ENCODE measurements at regions not wholly inside any gene's neighbourhood (a gene's known extent, or its start where the extent isn't known, plus 50 kb on each side); places are given as distances from the start of the nearest gene placed in this dataset.
A peak's percentile ranks its signal among the peaks of the same experiment; 100 is the strongest.

DNA sequence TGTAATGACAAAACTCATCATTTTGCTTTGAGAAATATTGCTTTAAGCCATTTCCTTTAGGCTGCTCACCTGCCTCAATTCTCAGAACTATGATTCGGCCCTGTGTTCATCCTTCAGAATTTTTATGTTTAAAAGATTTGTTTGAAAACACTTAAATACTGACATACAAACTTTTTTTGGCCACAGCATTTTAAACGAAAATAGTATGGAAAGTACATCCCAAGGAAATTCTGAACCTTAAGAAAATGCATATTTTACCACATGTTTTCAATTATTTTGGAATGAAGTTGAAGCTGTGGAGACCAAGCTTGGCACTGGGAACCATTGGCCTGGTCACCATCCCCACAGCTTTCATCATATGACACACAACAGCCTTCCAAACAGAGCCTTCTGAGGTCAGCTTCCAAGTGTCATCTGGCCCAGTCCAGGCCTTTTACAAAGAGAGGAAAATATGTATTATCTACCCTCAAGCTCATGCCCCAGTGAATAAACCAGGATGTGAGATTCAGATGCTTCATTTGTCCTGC lies 83.3 kb downstream of the SOD2 start:
- Mint-ChIP-seq H3K9me3 (peaks cover 9% of the 10 kb centered on the region), H3K27ac (no peak overlapping the region), H3K36me3 (ENCODE audit: low read depth) (no peaks in the 10 kb centered on the region), H3K27me3 (no peaks in the 10 kb centered on the region), H3K4me3 (no peak overlapping the region), H3K4me1 (ENCODE audit: low read depth) (no peaks in the 10 kb centered on the region)
- no peak for DNase-seq

DNA sequence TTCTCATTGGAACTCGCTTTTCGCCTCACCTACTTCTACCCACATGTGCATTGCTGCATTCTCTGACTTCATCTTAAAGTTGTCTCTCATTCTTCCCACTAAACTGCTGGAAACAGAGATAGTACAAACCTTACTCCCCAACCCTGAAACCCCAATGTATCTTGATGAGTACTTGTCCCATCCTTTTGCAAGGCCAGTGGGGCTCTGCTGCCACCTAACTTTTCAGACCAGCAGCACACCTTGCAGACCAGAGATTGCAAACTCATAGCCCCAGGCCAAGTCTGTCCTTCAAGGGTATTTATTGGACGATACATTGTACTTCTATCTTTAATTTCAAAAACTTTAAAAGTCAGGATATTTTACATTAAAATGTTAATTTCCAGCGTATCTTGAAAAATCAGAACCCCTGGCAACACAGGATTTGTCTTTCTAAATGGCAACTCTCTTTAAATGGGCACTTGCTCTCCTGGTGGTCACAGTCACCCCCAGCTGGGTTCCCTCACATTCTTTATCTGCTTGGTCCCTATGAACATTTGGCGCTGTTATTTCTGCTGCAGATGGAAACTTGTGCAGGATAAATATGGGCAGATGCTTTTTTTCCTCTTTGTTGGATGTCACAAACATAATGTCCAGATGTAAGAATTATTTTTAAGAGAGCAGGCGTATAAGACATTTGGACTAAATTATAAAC lies 83.9 kb downstream of the SOD2 start:
- Mint-ChIP-seq H3K27ac (no peak overlapping the region), H3K4me3 (no peak overlapping the region), H3K36me3 (ENCODE audit: low read depth) (no peaks in the 10 kb centered on the region), H3K27me3 (no peaks in the 10 kb centered on the region), H3K4me1 (ENCODE audit: low read depth) (no peaks in the 10 kb centered on the region), H3K9me3 (peaks cover 6% of the 10 kb centered on the region)
- DNase-seq: no peak

DNA sequence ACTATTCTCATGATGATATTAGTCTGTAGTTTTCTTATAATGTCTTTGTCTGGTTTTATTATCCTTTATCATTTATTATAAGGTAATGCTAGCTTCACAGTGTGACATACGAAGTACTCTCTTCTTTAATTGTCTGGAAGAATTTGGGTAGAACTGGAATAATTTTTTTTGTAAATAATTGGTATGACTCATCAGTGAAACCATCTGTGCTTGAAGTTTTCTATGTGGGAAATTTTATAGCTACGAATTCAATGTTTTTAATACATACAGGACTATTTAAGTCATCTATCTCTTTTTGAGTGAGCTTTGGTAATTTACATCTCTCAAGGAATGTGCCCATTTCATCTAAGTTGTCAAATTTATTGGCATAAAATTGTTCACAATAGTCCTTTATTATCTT lies 86.3 kb downstream of the SOD2 start:
- H3K27me3 Mint-ChIP-seq: peaks cover 6% of the 10 kb centered on the region
- no peak overlapping the region for H3K4me3 Mint-ChIP-seq
- no peak overlapping the region for H3K27ac Mint-ChIP-seq

DNA sequence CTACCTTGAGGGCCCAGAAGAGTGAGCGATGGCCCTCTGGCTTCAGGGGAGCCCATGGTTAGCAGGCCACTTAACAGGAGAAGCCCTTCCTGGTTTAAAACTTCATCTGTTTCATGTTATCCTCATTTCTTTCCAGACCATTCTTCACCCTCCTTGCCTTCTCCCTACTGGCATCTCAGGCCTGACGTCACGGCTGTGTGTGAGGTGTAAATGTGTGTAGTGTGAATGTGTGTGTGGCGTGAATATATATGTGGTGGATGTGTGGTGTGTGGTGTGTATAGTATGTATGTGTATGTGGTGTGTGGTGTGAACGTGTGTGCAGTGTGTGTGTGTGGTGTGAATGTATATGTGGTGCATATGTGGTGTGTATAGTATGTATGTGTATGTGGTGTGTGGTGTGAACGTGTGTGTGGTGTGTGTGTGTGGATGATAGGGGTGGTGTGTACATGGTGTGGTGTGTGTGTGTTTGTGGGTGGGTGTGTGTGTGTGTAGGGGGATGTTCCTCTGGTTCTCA lies 88.5 kb downstream of the SOD2 start:
- H3K9me3 Mint-ChIP-seq: no peaks in the 10 kb centered on the region
- no peaks in the 10 kb centered on the region for H3K36me3 Mint-ChIP-seq (ENCODE audit: low read depth)
- H3K27me3 Mint-ChIP-seq: peaks cover 14% of the 10 kb centered on the region
- no peak overlapping the region for H3K4me3 Mint-ChIP-seq
- no peaks in the 10 kb centered on the region for H3K4me1 Mint-ChIP-seq (ENCODE audit: low read depth)
- no peak overlapping the region for H3K27ac Mint-ChIP-seq
- no peak for DNase-seq

More for the DNA sequence above, 86.3 kb downstream of the SOD2 start:
- H3K9me3 Mint-ChIP-seq: no peaks in the 10 kb centered on the region
- H3K36me3 Mint-ChIP-seq (ENCODE audit: low read depth): no peaks in the 10 kb centered on the region
- DNase-seq: no peak
- H3K4me1 Mint-ChIP-seq (ENCODE audit: low read depth): no peaks in the 10 kb centered on the region

DNA sequence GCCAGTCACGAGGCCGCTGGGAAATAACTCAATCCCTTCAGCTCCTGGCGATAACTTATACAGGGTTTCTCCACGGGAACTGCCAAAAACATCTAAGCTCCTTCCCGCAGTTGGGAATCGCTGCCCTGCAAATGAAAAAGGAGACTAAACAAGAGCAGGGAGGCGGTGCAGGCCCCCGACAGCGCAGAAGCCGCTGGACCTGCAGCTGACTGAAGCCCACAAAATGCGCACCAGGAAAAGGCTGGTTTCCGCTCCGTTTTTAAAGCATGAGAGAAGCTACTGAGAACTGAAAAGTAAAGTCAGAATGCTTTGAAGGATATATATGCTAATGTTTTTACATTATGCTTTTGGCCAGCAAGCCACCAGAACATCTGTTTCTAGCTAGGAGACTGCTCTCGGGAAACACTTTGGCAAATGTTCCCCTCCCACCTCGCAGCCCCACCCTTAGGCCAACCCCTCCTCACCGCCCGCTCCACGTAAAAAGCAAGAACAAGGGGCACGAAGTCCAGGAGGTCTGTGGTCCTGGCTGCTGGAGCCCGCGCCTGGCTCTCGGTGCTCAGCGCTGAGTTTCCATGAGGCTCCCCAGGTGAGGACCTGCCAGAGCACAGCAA lies 90.5 kb downstream of the SOD2 start:
- no peaks in the 10 kb centered on the region for H3K36me3 Mint-ChIP-seq (ENCODE audit: low read depth)
- H3K27ac Mint-ChIP-seq: no peak overlapping the region
- DNase-seq: no peak
- H3K4me3 Mint-ChIP-seq: no peak overlapping the region
- peaks cover 14% of the 10 kb centered on the region for H3K27me3 Mint-ChIP-seq
- no peaks in the 10 kb centered on the region for H3K4me1 Mint-ChIP-seq (ENCODE audit: low read depth)
- H3K9me3 Mint-ChIP-seq: no peaks in the 10 kb centered on the region

DNA sequence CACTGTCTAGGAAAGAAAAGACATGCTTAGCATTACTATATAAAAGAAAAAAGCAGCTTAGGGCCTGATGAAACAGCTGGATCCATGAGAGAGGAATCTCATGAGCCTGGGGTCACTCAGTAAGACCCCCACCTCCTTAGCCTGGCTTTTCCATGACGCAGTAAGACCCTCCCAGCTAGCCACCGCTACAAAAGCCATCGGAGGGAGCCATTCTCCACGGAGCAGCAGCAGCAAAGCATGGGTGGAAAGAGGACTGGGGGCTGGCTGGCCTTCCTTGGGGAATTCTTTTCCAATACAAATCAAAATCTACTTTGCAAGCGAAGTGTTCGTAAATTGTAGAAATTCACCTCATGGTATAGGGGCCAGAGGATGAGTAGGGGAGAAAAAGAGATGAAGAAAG lies 91.8 kb downstream of the SOD2 start:
- Mint-ChIP-seq H3K4me1 (ENCODE audit: low read depth) (no peaks in the 10 kb centered on the region), H3K27ac (no peak overlapping the region), H3K27me3 (peaks cover 14% of the 10 kb centered on the region), H3K4me3 (no peak overlapping the region), H3K9me3 (no peaks in the 10 kb centered on the region), H3K36me3 (ENCODE audit: low read depth) (no peaks in the 10 kb centered on the region)
- no peak for DNase-seq

DNA sequence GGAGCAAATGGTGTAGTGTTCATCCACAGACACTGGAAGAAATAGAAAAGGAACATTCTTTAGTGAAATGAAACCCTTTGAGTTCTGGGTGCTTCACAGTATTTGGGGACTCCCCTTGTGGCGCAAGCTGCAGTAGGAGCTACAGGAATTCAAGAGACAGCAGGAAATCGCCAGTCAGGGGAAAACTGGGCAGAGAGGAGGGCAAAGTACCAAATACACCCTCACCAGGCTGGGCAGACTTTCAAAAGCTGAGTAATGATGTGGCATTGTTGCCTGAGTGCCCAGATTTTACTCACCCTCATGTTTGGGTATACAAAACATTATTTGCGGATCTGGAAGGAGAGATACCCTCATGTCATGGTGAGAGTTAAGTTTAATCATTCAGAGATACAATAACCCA lies 97.9 kb downstream of the SOD2 start:
- Mint-ChIP-seq H3K9me3 (no peaks in the 10 kb centered on the region), H3K36me3 (ENCODE audit: low read depth) (no peaks in the 10 kb centered on the region), H3K27ac (peak overlapping the region; percentile 80), H3K27me3 (peaks cover 6% of the 10 kb centered on the region), H3K4me1 (ENCODE audit: low read depth) (peaks cover 16% of the 10 kb centered on the region), H3K4me3 (no peak overlapping the region)
- DNase-seq: peak; percentile 33

DNA sequence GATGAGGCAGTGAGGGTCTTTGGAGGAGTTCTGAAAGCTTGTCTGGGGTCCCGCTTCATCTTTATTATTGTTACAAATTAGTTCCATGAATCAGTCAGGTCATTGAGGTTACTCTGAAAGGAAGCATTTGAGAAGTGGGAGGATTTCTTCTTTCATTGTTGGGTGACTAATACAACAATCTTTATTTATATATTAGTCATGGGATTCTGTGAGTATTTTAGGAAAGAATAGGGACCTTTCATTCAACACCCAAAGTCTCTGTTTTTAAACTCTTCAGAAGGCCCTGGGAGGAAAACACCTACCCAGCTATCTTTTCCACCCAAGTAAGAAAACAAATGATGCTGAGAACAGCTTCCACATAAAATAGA lies 98.3 kb downstream of the SOD2 start:
- Mint-ChIP-seq H3K27ac (peak overlapping the region; percentile 80), H3K9me3 (no peaks in the 10 kb centered on the region), H3K36me3 (ENCODE audit: low read depth) (no peaks in the 10 kb centered on the region), H3K27me3 (peaks cover 6% of the 10 kb centered on the region), H3K4me3 (no peak overlapping the region), H3K4me1 (ENCODE audit: low read depth) (peaks cover 16% of the 10 kb centered on the region)
- DNase-seq: no peak

DNA sequence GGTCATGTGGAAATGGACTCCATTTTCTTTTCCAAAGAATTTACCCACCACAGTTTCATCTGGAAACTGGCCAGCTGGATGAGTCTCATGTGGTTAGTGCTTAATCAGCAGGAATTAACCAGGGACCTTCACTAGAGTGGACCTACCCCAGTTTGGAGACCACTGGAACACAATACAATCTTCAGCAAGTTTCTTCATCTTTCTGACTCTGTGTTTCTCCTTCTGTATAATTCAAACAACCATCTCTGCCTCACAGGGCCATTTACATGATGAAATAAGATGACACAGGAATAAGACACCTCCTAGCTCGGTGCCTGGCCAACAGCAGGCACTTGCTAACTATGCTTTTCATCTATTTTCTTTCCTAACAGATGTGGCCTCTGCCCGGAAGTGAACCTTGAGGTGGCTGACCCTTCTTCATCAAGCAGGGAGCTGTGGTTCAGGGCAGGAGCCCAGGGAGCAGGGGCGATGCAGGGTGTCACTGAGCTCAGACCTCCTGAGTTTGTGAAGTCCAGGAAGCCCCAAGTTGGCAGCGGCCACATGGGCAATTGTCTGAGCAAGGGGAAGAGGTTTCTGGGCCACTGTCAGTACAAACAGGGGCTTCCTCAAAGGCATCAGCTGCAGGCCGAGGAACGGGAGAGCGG lies 98.8 kb downstream of the SOD2 start:
- Mint-ChIP-seq H3K9me3 (no peaks in the 10 kb centered on the region), H3K27ac (peak overlapping the region; percentile 35), H3K36me3 (ENCODE audit: low read depth) (no peaks in the 10 kb centered on the region), H3K4me1 (ENCODE audit: low read depth) (peaks cover 16% of the 10 kb centered on the region), H3K4me3 (no peak overlapping the region), H3K27me3 (peaks cover 8% of the 10 kb centered on the region)
- DNase-seq: peak; percentile 40

DNA sequence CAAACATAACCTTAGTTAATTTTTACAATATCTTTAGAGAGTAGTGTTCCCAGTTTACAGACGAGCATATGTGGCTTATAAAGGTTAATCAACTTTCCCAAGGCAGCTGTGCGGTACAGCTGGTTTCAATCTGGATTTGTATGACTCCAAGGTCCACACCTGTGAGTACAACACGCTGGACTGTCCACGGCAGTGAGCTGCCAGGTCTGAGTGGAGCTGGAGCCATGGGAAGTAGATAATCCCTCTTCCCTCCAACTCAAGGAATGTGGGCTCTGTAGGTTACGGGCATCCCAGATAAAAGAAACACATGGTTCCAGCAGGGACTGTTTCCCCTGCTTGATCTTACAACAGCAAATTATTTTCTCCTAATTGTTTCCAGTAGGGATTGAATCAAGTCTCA lies 102.2 kb downstream of the SOD2 start:
- Mint-ChIP-seq H3K4me3 (no peak overlapping the region), H3K27ac (no peak overlapping the region), H3K9me3 (no peaks in the 10 kb centered on the region), H3K27me3 (peaks cover 16% of the 10 kb centered on the region), H3K36me3 (ENCODE audit: low read depth) (no peaks in the 10 kb centered on the region), H3K4me1 (ENCODE audit: low read depth) (peaks cover 13% of the 10 kb centered on the region)
- DNase-seq: no peak

DNA sequence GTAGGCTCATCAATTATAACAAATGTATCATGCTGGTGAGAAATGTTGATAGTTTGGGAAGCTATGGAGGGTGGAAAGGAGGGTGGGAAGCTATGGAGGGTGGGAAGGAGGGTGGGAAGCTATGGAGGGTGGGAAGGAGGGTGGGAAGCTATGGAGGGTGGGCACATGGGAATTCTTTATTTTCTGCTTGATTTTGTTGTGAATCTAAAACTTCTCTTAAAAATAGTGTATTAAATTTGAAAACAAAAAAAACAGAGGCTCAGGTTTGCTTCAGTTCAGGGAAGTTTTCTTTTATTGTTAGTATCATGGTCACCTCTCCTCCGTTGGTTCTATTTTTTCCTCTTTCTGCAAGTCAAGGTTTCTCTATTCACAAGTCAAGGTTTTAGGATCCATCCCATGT lies 106.4 kb downstream of the SOD2 start:
- DNase-seq: no peak
- Mint-ChIP-seq H3K27me3 (peaks cover 23% of the 10 kb centered on the region), H3K9me3 (no peaks in the 10 kb centered on the region), H3K4me1 (ENCODE audit: low read depth) (no peaks in the 10 kb centered on the region), H3K27ac (no peak overlapping the region), H3K4me3 (no peak overlapping the region), H3K36me3 (ENCODE audit: low read depth) (no peaks in the 10 kb centered on the region)

DNA sequence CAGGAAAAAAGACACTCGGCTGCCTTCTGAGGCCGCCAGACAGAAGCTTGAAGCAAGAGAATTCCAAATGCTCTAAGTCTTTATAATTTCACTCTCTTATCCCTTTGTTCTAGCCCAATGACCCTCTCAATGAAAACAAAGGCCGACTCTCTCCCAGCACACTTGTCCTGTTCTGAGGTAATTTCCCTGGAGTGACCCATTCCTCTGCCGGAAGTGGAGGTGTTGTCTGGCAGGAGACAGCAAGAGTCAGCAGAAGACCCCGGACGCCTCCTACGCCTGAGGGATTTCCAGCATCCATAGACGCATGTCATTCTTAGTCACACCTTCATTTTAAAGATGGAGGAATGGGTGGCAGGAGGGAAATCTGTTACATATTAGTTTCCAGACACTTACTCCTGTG lies 110.3 kb downstream of the SOD2 start:
- no peak for DNase-seq
- no peak overlapping the region for H3K4me3 Mint-ChIP-seq
- H3K27me3 Mint-ChIP-seq: peaks cover 30% of the 10 kb centered on the region
- no peak overlapping the region for H3K27ac Mint-ChIP-seq
- H3K9me3 Mint-ChIP-seq: peaks cover 6% of the 10 kb centered on the region
- no peaks in the 10 kb centered on the region for H3K36me3 Mint-ChIP-seq (ENCODE audit: low read depth)
- H3K4me1 Mint-ChIP-seq (ENCODE audit: low read depth): no peaks in the 10 kb centered on the region

DNA sequence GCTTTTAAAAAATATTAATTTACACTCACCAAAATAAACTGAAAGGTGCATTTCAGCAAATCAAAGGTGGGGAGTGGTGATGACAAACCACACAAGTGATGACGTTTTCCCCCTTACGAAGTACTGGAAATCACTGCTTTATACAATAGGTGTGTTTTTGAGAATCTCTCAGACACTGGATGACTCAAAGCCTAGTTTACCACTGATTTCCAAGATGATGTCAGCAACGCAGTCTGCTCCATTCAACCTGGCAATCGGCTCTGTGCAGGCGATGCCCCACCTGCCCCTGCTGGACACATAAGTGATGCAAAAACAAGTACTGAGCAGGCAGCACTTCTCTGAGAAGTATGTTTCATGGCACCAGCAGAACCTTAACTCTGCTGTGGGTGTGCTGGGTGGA lies 114.4 kb downstream of the SOD2 start:
- Mint-ChIP-seq H3K36me3 (ENCODE audit: low read depth) (no peaks in the 10 kb centered on the region), H3K4me1 (ENCODE audit: low read depth) (no peaks in the 10 kb centered on the region), H3K27me3 (peaks cover 41% of the 10 kb centered on the region), H3K9me3 (peaks cover 6% of the 10 kb centered on the region), H3K4me3 (no peak overlapping the region), H3K27ac (no peak overlapping the region)
- DNase-seq: no peak

DNA sequence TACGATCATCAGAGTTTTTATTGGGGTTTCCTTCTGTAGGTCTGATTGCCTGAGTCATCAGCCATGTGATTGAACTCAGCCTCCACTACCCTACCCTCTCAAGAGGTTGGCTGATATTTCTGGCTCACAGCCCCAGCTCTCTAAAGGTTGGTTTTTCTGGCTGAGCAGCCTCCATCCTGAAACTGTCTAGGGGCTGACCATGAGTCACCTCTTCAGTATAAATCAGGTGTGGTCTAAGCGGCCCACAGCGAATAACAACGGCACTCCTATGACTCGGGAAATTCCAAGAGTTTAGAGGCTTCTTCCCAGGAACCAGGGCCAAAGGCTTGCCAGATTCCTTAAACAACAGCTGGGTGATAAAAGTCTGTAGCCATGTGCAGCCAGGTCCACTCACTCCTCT lies 115.5 kb downstream of the SOD2 start:
- no peak for DNase-seq
- no peaks in the 10 kb centered on the region for H3K36me3 Mint-ChIP-seq (ENCODE audit: low read depth)
- no peaks in the 10 kb centered on the region for H3K4me1 Mint-ChIP-seq (ENCODE audit: low read depth)
- no peak overlapping the region for H3K4me3 Mint-ChIP-seq
- peaks cover 43% of the 10 kb centered on the region for H3K27me3 Mint-ChIP-seq
- H3K27ac Mint-ChIP-seq: no peak overlapping the region
- peaks cover 6% of the 10 kb centered on the region for H3K9me3 Mint-ChIP-seq
